HG03469 (cell line): ENCODE measurements at regions not wholly inside any gene's neighbourhood (a gene's known extent, or its start where the extent isn't known, plus 50 kb on each side); places are given as distances from the start of the nearest gene placed in this dataset.

Experiments used
- ATAC-seq: cut with Tn5 transposase; IDR thresholded peaks from one replicate; pipeline ENCODE4 v1.9.1; 2021; ENCODE audit warnings: mild to moderate bottlenecking, moderate library complexity, moderate number of reproducible peaks; ENCODE audit not compliant: unreplicated experiment

DNA sequence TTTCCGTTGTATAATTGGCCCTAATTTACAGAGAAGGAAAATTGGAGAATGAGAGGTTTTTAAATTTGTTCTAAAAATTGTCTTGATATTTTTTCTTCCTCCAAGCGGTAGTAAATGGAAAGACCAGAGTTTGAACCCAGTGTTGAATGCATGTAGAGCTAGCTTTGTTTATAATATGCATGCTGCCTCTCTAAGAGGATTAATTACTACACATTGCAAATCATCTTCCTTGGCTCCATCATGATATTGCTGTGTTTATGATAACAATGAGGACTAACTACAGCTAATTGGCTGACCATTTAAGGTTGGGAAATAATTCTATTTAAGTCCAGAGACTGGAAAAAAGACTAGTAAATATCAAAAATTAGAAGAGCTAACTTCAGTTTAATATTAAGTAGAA is 338.5 kb downstream of the PLK2 start:
- no peak for ATAC-seq

DNA sequence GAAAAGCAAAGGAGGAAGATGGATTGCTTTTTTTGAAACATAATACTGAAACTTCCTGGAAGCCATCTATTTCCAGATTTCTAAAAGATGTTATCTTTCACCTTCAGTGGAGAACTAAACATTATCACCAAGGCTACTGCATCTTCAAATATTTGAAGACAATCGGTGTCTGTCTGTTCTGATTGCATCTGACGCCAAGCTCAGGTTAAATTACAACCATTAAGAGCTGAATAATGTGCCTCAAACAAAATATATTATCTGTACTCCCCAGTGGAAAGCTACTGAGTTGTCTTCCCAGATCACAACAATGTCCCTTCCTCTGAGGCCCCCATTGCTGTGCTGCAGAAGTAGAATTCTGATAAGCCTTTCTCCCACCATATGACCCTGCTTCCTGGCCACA is 342.3 kb downstream of the PLK2 start:
- ATAC-seq, result no peak

DNA sequence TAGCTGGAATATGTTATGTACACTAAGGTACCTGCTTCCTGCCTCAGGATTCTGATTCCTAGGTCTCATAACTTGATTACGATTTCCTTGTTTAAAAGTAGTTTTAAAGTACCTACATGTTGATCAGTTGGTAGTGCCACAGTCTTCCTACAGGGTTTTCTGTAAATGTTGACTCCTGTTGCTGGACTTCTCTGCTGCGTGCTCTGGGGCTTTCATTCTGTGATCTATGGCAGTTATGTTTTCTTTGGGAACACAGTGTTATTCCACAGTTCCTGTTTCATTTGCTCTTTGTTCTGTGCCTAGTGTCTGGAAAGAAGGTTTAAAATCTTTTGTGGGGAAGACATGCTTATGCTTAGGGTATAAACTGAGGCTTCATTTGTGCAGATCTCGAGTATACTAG is 343.5 kb downstream of the PLK2 start:
- ATAC-seq, result no peak

DNA sequence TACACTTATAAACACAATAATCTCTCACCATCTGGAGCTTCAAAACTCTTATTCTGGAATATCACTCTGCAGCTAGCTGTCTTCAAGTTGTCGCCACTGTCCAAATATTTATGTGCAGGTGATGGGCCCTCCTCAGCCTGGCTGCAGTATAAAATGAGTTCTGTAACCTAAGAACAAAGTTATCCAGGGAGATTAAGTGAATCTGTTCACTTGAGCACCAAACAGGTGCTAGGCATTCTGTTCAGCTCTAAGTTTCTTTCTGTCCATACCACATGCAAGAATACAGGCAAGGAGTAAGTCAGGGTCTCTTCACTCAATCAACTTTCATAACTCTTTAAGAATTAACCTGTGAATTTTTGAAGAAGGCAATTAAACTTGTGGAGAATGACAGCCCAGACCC is 344.1 kb downstream of the PLK2 start:
- ATAC-seq, result no peak

DNA sequence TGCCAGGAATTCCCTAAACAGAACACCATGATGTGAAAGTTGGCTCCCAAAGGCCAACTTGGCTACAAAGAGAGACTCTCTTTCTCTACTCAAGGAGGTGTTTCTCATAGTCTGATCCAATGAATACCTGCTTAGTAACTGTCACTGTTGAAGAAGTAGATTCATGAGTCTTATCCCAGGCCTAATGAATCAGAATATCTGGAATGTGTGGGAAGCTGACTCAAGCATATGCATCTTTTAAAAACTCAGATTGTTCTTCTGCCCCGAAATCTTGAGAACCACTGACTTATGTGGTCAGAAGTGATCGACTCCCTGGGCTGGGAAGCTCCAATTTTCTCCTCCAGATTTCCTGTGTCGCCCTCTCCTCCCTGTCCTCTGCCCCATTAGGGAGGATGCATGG is 345.6 kb downstream of the PLK2 start:
- no peak for ATAC-seq

DNA sequence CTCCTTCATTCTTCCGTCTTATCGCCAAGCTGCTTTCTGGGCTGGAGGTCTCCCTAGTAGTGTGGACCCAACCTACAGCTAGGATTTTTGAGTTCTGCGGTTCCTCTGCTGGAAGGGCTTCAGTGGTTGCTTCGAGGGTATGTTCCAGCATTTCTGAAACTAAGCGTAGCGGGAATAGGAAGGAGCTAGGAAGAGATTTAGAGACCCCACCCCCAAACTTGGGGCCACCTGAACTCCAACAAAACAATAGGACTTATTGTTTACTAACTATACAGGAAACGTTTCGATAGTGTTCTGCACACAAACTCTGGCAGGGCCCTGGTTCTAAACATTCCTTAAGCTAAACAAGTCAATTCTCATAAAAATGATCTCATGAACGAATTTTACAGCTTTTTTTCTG is 346.7 kb downstream of the PLK2 start:
- ATAC-seq, result no peak

DNA sequence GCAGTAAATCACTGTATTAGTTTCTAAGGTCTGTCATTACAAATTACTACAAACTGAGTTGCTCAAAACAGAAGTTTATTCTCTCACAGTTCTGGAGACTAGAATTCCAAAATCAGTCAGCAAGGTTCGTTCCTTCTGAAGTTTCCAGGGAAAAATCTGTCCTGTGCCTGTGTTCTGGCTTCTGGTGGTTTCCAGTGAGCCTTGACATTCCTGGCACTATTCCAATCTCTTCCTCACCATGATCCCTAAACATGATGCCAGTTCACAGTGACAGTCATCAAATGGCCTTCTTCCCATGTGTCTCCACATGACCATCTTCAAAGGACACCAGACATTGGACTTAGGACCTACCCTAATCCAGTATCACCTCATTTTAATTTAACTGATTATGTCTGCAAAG is 351.4 kb downstream of the PLK2 start:
- ATAC-seq, result no peak

DNA sequence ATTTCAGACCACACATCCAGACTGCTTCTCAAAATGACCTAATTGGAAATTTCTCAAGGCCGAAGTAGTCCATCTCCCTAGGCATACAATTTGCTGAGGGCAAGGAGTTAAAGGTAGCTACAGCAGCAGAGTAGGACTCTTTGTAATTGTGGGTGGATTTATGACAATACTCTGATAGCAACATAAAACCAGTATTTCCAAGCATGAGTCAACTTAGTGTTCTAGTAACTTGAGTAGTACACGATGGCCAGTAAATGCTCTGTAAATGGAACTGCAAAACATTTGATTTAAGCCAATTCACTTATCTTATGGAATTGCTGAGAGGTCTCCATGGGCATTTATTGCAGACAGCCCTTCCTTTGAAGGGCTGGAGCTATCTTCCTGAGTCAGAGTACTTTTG is 352.2 kb downstream of the PLK2 start:
- no peak for ATAC-seq

DNA sequence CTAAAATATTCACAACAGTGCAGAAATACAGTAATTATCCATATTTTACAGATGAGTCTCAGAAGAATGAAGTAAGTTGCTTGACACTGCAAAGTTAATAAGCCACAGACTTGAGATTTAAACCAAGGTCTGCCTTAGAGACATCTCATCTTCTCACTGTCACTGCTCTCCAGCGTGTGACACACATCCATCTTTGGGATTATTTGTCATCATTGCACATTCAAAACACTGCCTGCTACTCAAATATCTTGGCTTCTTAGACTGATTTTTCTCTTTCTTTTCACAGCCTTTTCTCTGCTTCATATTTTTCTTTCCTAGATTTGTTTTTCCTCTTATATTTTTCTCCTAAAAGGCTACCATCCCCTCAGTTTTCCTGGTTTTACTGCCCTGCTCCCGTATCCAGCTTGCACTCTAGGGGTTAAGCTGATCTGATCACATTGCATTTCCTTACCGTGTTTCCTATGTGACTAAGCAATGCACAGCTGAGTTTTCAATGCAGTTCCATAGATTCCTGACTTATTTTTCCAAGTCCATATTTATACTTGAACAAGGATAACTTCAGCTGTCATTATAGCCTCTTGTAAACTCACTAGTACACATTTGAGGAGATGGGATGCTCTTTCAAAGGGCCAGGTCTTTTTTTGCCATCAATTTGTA is 353.0 kb downstream of the PLK2 start:
- no peak for ATAC-seq

DNA sequence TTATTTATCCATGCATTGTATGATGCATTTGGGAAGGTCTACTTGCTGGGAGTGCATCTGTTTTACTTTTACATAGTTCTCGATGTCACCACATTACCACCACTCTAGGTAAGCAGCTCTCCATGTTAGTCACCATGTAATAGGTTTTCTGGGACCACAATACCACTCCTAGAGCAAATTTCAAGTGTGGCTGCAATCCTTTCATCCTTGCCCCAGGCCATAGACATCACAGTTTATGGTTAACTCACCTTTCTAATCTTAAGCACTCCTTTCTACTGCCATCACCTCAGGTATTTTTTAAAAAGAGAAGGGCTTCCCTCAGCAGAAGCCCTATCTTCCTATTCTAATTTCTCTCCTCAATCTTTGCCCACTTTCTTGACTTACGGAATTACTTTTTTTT is 354.1 kb downstream of the PLK2 start:
- no peak for ATAC-seq

DNA sequence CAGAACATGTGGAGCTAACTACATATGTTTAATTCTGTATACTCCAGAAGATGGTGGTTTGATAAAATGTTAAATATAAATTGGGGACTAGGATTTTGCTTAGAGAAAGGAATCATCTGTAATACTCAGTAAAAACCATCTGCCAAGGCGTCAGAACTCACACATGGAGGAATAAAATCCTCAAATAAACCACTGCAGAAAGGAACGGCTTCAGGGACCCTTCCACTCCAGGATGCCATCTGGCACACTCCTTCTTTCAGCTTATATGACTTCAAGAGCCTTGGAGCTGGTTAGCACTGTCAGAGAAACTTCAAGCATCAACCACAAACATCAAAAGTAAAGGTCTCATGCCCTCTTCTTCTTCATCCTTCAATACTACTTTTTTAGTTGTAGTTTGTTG is 360.6 kb downstream of the PLK2 start:
- no peak for ATAC-seq

DNA sequence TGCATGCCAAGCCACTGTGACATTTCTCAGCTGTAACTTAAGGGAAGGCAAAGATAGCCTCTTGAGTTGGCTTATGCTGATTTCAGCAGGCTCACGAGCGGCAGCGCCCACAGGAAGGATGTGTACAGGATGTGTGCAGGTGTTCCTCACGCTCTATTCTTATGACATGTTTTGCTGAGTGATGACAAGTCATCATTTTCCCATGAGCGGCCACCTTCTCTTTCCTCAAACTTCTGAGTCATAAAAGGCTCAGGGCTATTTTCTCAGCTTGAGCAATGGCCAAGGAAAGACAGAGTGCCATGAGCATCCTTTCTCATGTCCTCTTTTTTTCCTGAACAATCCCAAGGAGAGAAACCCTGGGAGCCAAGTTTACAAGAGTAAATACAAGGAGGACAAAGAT is 365.9 kb downstream of the PLK2 start:
- no peak for ATAC-seq

DNA sequence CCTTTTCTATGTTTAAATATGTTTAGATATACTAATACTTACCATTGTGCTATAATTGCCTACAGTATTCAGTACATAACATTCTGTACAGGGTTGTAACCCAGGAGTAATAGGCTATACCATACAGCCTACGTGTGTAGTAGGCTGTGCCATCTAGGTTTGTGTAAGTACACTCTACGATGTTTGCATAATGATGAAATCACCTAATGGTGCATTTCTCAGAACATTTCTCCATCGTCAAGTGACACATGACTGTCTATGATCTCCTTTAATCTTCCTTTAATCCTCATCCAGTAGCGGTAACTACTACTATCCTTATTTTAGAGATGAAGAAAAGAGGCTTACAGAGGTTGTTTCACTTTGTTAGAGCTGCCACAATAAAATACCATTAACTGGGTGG is 369.2 kb downstream of the PLK2 start:
- ATAC-seq, result no peak

DNA sequence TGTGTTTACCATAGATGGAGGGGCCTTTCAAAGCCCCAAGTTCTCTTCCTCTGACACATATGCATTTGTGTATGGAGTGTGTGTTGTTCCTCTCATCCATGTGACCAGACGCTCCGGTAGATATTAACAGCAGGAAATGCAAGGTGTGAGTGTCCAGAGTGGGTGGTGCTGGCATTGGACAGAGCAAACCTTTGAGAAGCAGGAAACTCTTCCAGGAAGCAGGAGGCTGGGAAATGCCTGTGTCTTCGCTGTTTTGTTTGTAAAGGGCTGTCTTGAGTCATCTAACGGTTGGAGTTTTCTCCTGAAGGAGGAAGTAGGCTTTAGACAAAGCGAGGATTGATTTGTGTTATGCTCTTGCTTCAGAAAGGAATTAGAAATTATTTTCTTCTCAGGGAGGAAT is 370.9 kb downstream of the PLK2 start:
- no peak for ATAC-seq

DNA sequence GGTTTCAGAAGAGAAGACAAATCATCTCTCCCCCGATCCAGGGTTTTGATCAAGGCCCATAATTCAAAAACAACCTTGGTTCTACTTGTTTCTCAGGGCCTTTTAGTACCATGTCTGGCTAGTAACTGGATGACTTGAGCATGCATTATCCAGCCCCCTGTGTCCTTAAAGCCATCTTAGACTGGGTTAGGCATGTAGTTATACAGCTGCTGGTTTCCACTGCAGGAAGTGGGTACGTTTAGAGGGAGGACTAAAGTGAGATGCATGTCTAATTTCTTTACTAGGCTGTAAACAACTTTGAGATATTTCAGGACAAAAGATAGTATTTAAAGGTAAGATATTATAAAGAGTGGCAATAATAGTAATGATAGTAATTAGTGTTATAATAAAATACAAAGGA is 372.0 kb downstream of the PLK2 start:
- ATAC-seq, result no peak

DNA sequence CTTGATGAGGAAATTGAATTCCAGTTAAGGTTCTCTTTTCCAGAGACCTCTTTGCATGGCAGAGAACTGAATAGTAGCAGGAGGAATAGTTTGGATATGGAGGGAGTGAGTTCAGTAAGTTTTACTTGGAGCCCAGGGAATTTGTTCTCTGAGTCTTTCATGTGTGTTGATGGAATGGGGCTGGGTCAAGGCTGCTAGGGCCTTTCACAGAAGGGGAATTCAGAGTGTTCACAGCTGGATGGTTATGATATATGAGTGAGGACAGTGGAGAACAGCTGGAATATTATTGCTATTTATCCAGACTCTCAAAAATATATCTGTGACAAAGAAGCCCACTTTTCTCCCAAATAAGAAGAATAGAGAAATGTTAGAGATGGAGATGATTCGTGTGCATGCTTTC is 372.8 kb downstream of the PLK2 start:
- no peak for ATAC-seq

DNA sequence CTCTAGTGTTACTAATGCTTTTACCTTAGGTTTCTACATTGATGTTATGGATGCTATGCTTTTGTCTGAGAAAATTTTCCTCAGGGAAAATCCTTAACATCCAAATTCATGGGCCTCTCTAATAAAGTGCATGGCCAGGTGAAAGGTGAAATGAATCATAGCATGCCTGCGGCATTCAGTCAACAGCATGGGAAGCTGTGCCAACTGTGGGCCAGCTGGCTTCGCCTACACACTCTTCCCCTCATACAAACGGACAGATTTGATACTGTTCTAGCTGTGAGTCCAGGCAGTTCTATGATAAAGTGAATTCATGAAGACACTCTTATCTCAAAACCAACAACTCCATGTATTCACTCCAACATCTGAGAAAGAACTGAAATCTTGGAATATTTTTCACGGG is 374.1 kb downstream of the PLK2 start:
- ATAC-seq, result no peak

DNA sequence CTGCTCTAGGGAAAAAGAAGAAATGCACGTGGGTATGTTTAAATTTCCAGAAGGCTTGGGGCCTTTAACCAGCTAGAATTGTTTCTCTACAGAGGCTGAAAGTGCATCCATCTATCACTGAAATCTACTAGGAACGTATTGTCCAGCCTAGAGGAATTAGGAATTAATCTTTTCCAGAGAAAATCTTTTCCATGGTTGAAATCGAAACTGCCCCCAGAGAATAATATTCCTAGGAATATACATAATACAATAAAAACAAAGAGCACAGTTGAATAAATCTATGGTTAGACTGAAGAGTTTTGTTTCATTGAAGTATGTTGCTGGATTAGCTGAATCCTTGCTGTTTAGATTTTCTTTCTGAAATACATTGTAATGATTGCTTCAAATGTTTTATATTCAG is 378.5 kb downstream of the PLK2 start:
- no peak for ATAC-seq

DNA sequence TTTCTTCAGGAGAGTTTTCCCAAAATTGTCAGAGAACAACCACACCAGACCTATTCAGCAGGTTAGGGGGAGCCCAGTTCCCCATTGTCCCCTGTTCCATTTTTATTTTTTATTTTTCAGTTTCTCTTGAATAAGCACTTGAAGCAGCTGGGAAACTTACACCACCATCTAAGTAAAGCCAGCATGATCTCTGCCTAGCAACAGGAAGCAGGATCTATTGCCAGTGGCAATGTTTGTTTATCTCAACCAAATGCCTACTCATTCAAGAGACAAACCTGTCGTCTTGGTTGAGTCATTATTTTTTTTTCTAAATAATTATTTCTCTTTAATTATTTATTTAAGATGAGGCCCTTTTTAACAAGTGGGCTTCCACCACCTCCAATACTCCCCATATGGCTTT is 379.3 kb downstream of the PLK2 start:
- ATAC-seq, result no peak

DNA sequence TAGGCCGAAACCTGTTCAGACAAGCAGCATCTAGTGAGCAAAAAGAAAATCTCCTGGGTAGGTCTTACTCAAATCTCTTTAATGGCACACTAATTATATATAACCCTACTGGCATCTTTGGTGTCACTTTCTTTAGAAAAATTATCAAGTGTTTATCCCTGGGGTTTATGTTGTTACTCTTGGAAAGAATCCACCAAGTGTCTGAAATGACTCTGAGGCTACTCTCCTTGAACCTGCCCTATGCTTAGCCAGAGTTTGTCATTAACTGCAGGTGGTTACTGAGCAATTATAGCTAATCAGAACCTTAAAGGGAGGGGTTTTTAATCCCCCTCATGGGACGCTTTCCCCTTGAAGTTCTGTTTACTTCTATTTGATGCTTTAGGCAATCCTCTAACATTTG is 381.9 kb downstream of the PLK2 start:
- ATAC-seq, result no peak

DNA sequence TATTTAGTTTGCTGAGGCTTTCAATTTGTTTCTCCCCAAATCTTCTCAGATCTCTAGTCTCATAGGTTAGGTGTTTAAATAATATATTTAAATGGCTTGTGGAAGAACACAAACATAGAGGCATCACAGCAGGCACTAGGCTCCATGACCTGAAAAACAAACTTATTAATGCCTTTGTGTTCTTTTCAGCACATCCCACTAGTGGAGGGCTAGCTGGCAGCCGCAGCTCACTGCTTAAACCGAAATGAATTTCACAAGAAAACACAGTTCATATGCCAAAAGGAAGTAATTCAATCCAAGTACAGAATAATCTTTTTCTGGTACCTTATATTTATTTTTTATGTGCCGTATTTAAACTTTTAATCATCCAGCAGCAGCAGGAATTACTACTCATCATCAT is 382.5 kb downstream of the PLK2 start:
- ATAC-seq, result no peak

DNA sequence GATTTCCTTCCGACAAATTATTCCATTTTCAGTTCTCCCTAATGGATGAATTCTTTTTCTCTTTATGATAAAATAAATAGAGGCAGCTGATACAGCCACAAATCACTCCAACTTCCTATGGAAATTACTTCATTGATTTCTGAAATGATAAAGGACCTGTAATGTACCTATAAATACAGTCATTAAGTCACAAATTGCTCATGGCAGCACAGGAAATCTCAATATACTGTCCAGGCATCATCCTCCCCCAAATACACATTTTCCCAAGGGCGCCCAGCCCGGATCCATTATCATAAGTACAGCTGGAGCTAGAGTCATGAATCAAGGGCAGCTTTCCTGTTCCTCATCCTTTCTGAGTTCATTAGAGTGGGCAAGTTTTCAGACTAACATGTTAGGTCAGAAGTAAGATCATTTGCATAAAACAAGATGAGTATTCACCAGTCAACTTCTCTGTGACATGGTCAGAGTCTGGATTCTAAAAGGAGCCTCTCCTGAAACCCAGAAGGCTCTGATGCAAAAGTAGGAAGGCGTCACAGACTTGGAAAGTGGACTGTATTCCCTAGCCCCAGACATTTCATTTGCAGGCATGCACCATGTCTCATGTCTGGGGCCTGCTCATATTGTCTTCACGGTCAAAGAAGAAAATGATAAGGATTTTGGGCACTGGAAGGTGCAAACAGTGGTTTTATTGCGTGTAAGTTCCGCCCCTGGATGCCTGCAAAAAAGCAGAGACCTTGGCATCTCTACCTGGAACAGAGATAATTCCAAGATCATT is 383.2 kb downstream of the PLK2 start:
- no peak for ATAC-seq

DNA sequence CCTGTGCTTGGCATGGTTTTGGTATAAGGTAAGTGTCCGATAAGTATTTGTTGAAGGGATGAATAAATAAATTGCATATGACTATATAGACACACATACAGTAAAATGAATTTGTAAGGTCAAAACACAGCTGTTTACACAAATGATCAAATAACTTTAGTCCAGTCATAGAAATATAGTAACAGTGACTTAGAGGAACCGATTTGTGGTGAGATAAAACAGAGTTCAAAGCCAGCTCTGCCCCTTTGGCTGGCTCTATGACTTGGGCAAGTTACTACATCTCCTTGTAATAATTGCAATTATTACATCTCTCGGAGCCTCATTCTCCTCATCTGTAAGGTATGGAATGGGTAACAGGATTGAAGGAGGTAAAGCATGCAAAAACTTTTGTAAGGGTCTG is 384.0 kb downstream of the PLK2 start:
- ATAC-seq, result no peak
